HG02938 (cell line): ENCODE measurements at regions not wholly inside any gene's neighbourhood (a gene's known extent, or its start where the extent isn't known, plus 50 kb on each side); places are given as distances from the start of the nearest gene placed in this dataset.

Experiments
- ATAC-seq: cut with Tn5 transposase; IDR thresholded peaks from one replicate; pipeline ENCODE4 v1.9.1; 2021; ENCODE audit warnings: mild to moderate bottlenecking, moderate library complexity; ENCODE audit not compliant: unreplicated experiment

DNA sequence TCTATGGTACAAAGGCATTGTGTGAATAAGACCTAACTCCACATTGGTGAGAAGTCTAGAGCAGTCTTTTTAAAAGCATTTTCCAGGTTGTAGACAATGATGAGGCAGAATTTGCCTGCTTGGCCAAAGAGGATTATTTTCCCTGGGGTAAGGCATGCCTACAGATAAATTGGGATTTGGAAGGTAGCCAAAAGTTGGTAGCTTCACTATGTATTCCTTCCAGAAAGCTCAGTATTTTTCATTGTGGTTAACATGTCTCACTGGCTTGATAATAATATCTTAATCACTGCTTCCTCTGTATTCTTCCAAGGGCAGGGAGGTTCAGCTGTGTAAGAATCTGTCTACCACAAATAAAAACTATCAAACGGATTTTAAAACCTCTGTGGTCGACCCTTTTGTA lies 590.8 kb upstream of the PRMT6 start:
- ATAC-seq, result no peak

DNA sequence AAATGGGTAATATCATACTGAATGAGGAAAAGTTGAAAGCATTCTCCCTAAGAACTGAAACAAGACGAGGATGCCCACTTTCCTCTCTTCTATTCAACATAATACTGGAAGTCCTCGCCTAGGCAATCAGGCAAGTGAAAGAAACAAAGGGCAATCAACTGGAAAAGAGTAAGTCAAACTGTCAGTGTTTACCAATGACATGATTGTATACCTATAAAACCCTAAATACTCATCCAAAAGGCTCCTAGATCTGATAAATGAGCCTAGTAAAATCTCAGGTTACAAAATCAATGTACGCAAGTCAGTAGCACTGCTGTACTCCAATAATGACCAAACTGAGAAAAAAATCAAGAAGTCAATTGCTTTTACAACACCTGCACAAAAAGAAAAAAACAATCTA lies 575.8 kb upstream of the PRMT6 start:
- ATAC-seq, result no peak

- ATAC-seq, result no peak
These were observed 563.6 kb upstream of the PRMT6 start for GRCh38 chr1:106492880-106493279.

GRCh38 chr1:106494646-106495045 lies 561.8 kb upstream of the PRMT6 start:
- ATAC-seq, result no peak

DNA sequence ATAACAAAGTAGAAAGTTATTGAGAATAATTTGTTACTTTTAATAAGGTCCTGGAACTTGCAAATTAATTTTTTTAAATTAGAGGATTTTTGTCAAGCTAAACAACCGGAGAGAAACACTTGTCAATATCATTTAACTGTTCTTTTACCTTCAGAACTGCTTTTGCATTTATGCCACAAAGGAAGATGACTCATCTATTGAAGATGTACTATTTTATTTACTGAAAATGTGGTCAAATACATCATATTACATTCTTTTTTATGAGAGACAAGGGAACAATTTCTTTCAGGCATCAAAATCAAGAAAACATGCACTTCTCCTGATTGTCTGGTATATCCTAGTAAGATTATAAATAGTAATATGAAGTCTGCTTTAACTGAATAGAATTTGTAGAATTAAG lies 558.2 kb upstream of the PRMT6 start:
- ATAC-seq, result no peak

- no peak for ATAC-seq
These were observed 553.8 kb upstream of the PRMT6 start for GRCh38 chr1:106502659-106503058.

- no peak for ATAC-seq
These were observed 541.1 kb upstream of the PRMT6 start for GRCh38 chr1:106515375-106515774.

DNA sequence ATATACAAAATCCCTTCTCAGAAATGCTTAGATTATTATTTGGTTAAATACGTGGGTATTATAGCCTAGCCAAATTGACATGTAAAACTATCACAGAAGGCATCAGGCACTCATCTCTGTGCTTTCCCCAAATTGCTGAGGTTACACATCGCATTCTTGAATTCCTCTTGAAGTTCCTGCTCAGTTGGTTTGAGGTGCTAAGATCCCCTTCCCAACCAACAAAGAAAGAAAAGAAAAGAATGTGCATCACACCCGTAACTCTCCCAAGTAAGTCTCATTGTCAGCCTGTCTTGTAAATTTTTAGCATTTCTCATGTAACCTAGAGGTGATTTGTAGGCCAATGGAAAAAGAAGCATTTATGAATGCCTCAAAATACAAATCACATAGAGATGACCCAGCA lies 539.2 kb upstream of the PRMT6 start:
- ATAC-seq, result no peak

- no peak for ATAC-seq
These were observed 533.0 kb upstream of the PRMT6 start for GRCh38 chr1:106523497-106523896.

- ATAC-seq, result no peak
These were observed 531.8 kb upstream of the PRMT6 start for GRCh38 chr1:106524631-106525030.

GRCh38 chr1:106526650-106527049 lies 529.8 kb upstream of the PRMT6 start:
- ATAC-seq, result no peak

DNA sequence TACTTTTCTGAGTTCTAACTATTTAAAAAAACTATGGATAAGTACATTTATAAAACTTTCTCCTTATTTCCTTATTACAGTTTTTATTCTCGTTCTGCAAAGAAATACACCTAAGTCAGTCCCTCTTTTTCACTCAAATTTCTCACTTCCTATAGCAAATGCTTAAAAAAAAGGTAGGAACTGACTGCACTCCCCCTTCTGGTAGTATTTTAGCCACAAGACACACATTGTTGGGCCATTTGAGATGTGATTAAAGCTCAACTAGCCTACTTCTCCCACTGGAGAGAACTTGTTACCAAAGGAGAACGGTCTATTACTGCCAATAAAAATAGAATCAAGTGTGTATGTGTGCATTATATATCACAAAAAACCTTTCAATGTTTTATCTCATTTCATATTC lies 521.9 kb upstream of the PRMT6 start:
- ATAC-seq, result no peak

- ATAC-seq, result no peak
These were observed 519.7 kb upstream of the PRMT6 start for GRCh38 chr1:106536741-106537140.

DNA sequence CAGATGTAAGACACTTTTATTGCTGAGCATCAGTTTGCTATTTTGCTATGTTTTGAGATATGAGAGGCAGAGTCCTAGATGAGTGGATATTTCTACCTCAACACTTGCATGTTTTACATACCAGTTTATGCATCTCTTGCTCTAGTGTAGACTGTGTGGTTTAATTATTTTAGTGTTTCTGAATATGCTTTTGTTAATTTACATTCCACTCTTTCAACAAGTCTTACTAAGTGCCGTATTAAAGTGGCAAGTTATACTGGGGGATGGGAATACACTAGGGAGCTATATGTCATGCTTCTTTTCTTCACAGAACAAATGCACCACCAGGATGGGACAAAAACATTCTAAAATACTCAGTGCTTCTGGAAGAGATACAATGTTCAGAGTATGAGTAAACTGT lies 507.7 kb upstream of the PRMT6 start:
- no peak for ATAC-seq

- no peak for ATAC-seq
These were observed 502.2 kb upstream of the PRMT6 start for GRCh38 chr1:106554294-106554693.

DNA sequence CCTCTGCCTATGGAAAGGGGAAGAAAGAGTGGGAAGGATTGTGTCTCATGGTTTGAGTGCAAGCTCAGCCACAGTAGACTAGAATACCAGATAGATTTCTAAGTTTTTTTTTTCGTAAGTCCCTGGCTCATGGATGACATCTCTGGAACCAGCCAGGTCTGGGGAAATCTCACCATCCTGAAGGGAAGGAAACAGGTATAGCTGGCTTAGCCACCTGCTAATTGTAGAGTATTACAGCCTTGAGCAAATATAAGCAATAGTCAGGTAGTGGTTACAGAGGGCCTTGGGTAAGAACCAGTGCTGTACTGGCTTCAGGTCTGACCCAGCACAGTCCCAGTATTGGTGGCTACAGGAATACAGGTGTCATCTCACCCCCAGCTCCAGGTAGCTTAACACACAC lies 500.9 kb upstream of the PRMT6 start:
- ATAC-seq, result no peak

DNA sequence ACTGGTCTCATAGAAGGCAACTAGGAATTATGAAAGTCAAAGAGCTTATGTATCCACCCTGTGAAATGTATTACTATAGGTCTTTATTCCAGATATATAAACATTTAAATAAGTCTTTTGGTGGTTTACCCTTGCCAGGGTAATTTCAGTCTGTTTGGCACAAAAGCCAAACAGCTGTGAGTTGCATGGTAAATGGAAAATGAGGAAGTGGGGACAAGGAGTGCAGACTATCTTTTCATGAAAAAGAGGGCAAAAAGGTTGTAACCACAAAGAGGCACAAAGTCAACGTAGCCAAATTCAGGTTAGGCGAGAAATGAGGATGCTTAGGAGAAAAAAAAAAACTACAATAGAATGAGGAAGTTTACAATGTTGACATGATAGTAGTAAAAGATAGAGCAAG lies 492.3 kb upstream of the PRMT6 start:
- ATAC-seq, result no peak

DNA sequence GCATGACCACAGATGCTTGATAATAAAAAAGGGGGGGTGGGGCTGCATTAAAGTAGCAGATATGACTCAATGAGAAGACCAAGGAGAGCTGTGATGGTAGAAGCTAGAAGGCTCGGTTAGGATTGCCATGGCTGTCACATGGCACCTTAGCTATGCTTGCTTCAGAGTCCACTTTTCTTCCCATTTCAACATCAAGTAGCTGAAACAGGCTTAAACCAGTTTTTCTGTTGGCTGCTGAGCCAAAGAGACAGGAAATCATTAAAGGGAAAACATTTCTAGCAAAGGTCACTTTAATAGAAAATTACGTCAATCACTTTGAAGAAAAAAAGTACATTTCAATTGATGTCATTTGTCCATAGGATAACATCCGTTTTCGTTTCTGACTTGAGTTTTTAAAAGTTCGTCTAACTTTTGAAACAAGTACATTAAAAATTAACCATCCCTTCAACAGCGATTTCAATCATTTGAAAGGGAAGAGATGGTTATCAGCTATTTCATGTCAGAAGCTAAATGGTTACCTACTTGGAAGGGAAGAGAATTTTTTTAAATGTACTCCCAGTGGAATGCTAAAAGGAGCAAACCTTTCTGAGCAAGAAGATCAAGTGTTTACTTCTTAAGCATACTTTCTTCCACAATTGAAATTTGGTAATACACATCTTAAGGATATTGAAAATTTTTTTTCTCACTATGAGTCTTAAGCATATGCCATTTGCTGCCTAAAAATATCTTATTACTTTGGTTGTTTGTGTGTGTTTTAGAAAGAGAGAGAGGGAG lies 488.1 kb upstream of the PRMT6 start:
- no peak for ATAC-seq

DNA sequence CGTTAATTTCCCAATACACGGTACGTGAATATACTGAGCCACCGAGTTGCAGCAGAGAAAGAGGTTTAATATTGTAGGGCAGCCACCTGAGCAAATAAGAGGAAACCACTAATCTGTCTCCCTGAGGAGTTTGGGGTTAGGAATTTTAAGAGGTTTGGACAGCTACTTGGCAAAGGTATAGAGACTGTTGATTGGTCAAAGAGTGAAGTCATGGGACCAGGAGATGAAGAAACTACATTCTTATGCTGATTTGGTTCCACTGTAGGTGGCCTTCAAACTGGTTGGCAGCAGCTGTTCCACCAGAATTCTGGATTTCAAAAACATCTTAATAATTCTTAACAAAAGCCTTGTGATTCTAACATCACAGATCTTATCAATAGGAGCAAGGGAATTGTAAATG lies 485.4 kb upstream of the PRMT6 start:
- no peak for ATAC-seq

DNA sequence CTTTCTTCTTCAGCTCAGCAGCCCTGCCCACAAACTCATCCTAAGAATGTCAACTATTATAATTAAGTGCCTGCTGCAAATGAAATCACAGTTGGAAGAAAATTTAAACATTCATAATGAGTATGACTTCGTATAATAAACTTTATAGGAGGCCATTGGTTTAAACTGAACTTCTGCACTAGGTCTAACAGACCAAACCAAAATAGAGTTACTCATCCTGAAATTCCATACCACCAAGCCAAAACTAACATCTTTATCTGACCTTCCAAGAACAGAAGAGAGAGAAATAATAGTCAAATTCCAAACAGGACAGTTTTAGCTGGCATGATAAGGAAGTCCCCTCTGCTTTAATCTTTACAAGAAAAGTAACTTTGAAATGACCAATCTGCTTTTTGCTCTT lies 472.4 kb upstream of the PRMT6 start:
- no peak for ATAC-seq

DNA sequence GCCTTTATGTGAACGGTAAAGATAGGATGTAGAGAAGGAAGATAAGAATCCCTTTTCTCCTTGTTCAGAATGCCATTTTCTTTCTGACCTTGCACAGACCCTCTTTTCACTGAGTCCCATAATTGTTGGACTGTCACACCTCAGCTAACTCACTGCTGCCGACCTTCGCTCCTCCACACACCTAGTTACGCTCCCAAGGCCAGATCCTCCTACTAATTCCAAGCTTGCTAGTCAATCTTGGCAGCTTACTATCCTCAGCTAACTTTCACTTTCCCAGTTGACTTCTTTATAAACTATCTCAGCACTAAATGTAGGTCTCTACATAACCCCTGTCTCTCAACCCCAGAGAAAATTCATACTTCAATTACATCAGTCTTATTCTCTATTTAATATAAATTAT lies 471.8 kb upstream of the PRMT6 start:
- no peak for ATAC-seq

DNA sequence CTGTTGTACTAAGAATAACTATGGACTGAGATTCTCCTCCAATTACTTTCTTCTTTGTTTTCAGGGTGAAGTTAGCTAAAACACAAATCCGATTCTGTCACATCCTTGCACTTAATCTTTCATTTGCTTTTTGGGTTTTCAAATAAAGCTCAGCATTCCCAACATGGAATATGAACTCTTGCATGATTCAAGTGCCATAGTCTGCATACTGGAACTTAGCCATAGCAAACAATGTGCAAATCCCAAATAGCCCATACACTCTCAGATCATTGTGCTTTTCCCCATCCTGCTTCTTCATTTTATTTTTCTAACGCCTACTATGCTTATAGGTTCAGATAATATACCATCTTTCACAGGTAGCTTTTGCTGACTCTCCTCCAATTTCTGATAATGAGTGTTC lies 455.8 kb upstream of the PRMT6 start:
- ATAC-seq, result no peak

GRCh38 chr1:106603616-106604015 lies 452.9 kb upstream of the PRMT6 start:
- ATAC-seq, result no peak
